ENCODE measurements at regions not wholly inside any gene's neighbourhood (a gene's known extent, or its start where the extent isn't known, plus 50 kb on each side); places are given as distances from the start of the nearest gene placed in this dataset.
"Not testable (repeated sequence)": the region's sequence is repeated elsewhere in the genome, so short reads cannot be mapped to it uniquely, and the experiment has no call there.

DNA sequence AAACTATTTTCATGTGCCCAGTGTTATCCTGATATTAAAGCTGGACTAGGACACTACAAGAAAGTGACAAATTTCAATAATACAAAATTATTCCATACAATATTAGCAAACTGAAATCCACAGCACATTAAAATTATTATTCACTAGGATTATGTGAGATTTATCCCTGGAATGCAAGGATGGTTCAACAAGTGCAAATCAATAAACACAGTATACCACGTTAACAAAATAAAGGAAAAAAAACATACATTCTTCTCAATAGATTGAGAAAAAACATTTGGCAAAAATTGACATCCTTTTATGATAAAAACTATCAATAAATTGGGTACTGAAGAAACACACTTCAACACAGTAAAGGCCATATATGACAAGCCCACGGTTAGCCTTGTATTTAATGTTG lies 1758.2 kb upstream of the RAG2 start:
- CTCF ChIA-PET = no interaction called here
- in situ Hi-C loops (cut with HindIII; ENCODE audit: low pct_unique_long_range_greater_than_20kb, low sequenced_read_pairs) = no loop called here
- Histone ChIP-seq H3K9me3 (ENCODE audit: control insufficient read depth, insufficient read depth, low read depth, low read length) (peaks cover 8% of the 10 kb centered on the region; the same call in 1 of the 2 replicates), H3K36me3 (ENCODE audit: control insufficient read depth, insufficient read depth, low read length) (no peaks in the 10 kb centered on the region), H3K27ac (ENCODE audit: low read length) (no peak overlapping the region), H3K4me3 (ENCODE audit: low read depth in 2 of 2, low read length in 2 of 2) (no peak overlapping the region), H3K4me1 (ENCODE audit: control insufficient read depth, insufficient read depth, low read length) (no peaks in the 10 kb centered on the region), H3K27me3 (ENCODE audit: control insufficient read depth, insufficient read depth, low read length) (no peaks in the 10 kb centered on the region)
- intact Hi-C loops (cut with micrococcal nuclease; ENCODE audit: unreplicated experiment) = no loop called here
- DNase-seq (ENCODE audit: low read depth, low spot score) (no peak), ATAC-seq (no peak)
- BruUV-seq (replicated peaks) = no TSS peak
- no peak for TF ChIP-seq SIN3A (IDR thresholded peaks at IDR 0.05; ENCODE audit: borderline replicate concordance, insufficient read depth, low read depth, low read length)
- TF ChIP-seq, protein P1, sequence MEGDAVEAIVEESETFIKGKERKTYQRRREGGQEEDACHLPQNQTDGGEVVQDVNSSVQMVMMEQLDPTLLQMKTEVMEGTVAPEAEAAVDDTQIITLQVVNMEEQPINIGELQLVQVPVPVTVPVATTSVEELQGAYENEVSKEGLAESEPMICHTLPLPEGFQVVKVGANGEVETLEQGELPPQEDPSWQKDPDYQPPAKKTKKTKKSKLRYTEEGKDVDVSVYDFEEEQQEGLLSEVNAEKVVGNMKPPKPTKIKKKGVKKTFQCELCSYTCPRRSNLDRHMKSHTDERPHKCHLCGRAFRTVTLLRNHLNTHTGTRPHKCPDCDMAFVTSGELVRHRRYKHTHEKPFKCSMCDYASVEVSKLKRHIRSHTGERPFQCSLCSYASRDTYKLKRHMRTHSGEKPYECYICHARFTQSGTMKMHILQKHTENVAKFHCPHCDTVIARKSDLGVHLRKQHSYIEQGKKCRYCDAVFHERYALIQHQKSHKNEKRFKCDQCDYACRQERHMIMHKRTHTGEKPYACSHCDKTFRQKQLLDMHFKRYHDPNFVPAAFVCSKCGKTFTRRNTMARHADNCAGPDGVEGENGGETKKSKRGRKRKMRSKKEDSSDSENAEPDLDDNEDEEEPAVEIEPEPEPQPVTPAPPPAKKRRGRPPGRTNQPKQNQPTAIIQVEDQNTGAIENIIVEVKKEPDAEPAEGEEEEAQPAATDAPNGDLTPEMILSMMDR (IDR thresholded peaks at IDR 0.05) = no peak
- POLR2A ChIA-PET = no interaction called here

DNA sequence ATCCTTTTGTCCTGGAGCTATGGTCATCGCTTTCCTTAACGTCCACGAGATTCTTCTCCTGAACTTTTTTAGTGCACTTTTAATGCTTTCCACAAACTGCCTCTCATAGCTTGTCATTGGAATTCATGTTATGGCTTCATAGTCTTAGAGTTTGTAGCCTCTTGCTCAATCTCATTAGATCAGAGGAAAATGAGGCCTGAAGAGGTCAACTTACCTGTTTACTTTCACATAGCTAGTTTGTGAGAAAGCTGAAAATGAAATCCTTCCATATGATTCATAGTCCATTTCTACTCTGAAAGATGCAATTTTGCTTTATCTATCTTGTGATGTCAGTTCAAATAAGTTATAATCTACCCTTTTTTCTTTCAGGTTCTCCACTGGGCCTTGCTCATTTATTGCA lies 1747.2 kb upstream of the RAG2 start:
- TF ChIP-seq SIN3A (IDR thresholded peaks at IDR 0.05; ENCODE audit: borderline replicate concordance, insufficient read depth, low read depth, low read length) (no peak), POLR2AphosphoS5 (IDR thresholded peaks at IDR 0.05; ENCODE audit: low read depth, low read length) (no peak), TCF7L2 (IDR thresholded peaks at IDR 0.05; ENCODE audit: low read depth, low read length) (no peak)
- TF ChIP-seq, protein P2, sequence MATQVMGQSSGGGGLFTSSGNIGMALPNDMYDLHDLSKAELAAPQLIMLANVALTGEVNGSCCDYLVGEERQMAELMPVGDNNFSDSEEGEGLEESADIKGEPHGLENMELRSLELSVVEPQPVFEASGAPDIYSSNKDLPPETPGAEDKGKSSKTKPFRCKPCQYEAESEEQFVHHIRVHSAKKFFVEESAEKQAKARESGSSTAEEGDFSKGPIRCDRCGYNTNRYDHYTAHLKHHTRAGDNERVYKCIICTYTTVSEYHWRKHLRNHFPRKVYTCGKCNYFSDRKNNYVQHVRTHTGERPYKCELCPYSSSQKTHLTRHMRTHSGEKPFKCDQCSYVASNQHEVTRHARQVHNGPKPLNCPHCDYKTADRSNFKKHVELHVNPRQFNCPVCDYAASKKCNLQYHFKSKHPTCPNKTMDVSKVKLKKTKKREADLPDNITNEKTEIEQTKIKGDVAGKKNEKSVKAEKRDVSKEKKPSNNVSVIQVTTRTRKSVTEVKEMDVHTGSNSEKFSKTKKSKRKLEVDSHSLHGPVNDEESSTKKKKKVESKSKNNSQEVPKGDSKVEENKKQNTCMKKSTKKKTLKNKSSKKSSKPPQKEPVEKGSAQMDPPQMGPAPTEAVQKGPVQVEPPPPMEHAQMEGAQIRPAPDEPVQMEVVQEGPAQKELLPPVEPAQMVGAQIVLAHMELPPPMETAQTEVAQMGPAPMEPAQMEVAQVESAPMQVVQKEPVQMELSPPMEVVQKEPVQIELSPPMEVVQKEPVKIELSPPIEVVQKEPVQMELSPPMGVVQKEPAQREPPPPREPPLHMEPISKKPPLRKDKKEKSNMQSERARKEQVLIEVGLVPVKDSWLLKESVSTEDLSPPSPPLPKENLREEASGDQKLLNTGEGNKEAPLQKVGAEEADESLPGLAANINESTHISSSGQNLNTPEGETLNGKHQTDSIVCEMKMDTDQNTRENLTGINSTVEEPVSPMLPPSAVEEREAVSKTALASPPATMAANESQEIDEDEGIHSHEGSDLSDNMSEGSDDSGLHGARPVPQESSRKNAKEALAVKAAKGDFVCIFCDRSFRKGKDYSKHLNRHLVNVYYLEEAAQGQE (IDR thresholded peaks at IDR 0.05; ENCODE audit: insufficient read depth in 1 of 2, low read depth in 2 of 2, low read length in 1 of 2) = no peak
- TF ChIP-seq, protein P1 (IDR thresholded peaks at IDR 0.05) = no peak
- Histone ChIP-seq H3K9me3 (ENCODE audit: control insufficient read depth, insufficient read depth, low read depth, low read length) (no peaks in the 10 kb centered on the region), H3K27ac (ENCODE audit: low read length) (no peak overlapping the region), H3K4me3 (ENCODE audit: low read depth in 2 of 2, low read length in 2 of 2) (no peak overlapping the region), H3K4me1 (ENCODE audit: control insufficient read depth, insufficient read depth, low read length) (no peaks in the 10 kb centered on the region), H3K36me3 (ENCODE audit: control insufficient read depth, insufficient read depth, low read length) (no peaks in the 10 kb centered on the region), H3K27me3 (ENCODE audit: control insufficient read depth, insufficient read depth, low read length) (no peaks in the 10 kb centered on the region)
- in situ Hi-C loops (cut with HindIII; ENCODE audit: low pct_unique_long_range_greater_than_20kb, low sequenced_read_pairs) (no loop called here), intact Hi-C loops (cut with micrococcal nuclease; ENCODE audit: unreplicated experiment) (no loop called here)
- ChIA-PET CTCF (no interaction called here), POLR2A (no interaction called here)
- ATAC-seq = no peak
- DNase-seq (ENCODE audit: low read depth, low spot score) = no peak
- BruUV-seq (replicated peaks) = no TSS peak

DNA sequence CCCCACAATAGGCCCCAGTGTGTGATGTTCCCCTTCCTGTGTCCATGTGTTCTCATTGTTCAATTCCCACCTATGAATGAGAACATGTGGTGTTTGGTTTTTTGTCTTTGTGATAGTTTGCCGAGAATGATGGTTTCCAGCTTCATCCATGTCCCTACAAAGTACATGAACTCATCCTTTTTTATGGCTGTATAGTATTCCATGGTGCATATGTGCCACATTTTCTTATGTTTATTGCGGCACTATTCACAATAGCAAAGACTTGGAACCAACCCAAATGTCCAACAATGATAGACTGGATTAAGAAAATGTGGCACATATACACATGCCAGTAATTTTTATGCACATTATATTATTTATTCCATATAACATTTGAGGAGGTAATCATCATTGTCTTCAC lies 1743.6 kb upstream of the RAG2 start:
- POLR2A ChIA-PET; DNase-seq (ENCODE audit: low read depth, low spot score); CTCF ChIA-PET; H3K4me1 ChIP-seq (ENCODE audit: control insufficient read depth, insufficient read depth, low read length); H3K9me3 ChIP-seq (ENCODE audit: control insufficient read depth, insufficient read depth, low read depth, low read length); BruUV-seq (replicated peaks); H3K4me3 ChIP-seq (ENCODE audit: low read depth in 2 of 2, low read length in 2 of 2); H3K27ac ChIP-seq (ENCODE audit: low read length); H3K36me3 ChIP-seq (ENCODE audit: control insufficient read depth, insufficient read depth, low read length); H3K27me3 ChIP-seq (ENCODE audit: control insufficient read depth, insufficient read depth, low read length); in situ Hi-C loops (cut with HindIII; ENCODE audit: low pct_unique_long_range_greater_than_20kb, low sequenced_read_pairs); intact Hi-C loops (cut with micrococcal nuclease; ENCODE audit: unreplicated experiment); ATAC-seq: not testable (repeated sequence)

Data from Panc1 (cell line).